Endothelial cell of umbilical vein (primary cell): ENCODE measurements at regions not wholly inside any gene's neighbourhood (a gene's known extent, or its start where the extent isn't known, plus 50 kb on each side); places are given as distances from the start of the nearest gene placed in this dataset.

Experiments
- BruUV-seq: library from RNA; stranded (reverse); fragments of 400-500 nt; replicated peaks from 2 replicates; lab custom pipeline; 2021; lab: Mats Ljungman, UMichigan
- CTCF ChIA-PET: fragments of 300-600, 350-600 bp; sonication (Branson Sonifier 250); formaldehyde crosslinking; loops from one replicate; lab custom pipeline; 2021; ENCODE audit warnings: antibody characterized with exemption, inconsistent platforms; lab: Charles Lee
- POLR2A ChIA-PET: fragments of 300-600, 350-600 bp; sonication (Branson Sonifier 250); formaldehyde crosslinking; loops from one replicate; lab custom pipeline; 2021; ENCODE audit warnings: antibody characterized with exemption, inconsistent platforms; lab: Charles Lee
- DNase-seq: peaks from one replicate; pipeline ENCODE4 v3.0.0-alpha.2; 2011; ENCODE audit warnings: low read depth, low spot score
- FAIRE-seq: peaks from 2 replicates; lab custom pipeline; 2011; peaks lifted over from hg19 to GRCh38; lab: Jason Lieb, UNC
- H2AFZ ChIP-seq: 2 replicates; pipeline ENCODE4 v1.6.0; 2012; ENCODE audit warnings: low read depth, low read length, control low read depth, inconsistent platforms
- H3K27ac ChIP-seq: 2 replicates; pipeline ENCODE4 v1.5.1; 2011; ENCODE audit warnings: low read depth, mild to moderate bottlenecking, control low read depth, low read length, moderate library complexity; ENCODE audit not compliant: insufficient read depth
- H3K27me3 ChIP-seq, 2 experiments: 2 replicates each; pipeline versions ENCODE4 v1.6.0 to v1.6.1; 2011; ENCODE audit warnings: low read length in 2 of 2, mixed read lengths in 1 of 2; ENCODE audit not compliant: control insufficient read depth in 2 of 2, insufficient read depth in 2 of 2
- H3K36me3 ChIP-seq, 2 experiments: 2 replicates in 1 of 2; 3 replicates in 1 of 2; pipeline ENCODE4 v1.5.1; 2011; ENCODE audit warnings: low read length in 2 of 2, mild to moderate bottlenecking in 1 of 2, moderate library complexity in 1 of 2; ENCODE audit not compliant: control insufficient read depth in 2 of 2, insufficient read depth in 2 of 2; ENCODE audit errors: extremely low read depth in 1 of 2
- H3K4me1 ChIP-seq: 3 replicates; pipeline ENCODE4 v1.5.1; 2011; ENCODE audit warnings: mild to moderate bottlenecking, low read length; ENCODE audit not compliant: control insufficient read depth, insufficient read depth; ENCODE audit errors: extremely low read depth
- H3K4me2 ChIP-seq: 2 replicates; pipeline ENCODE4 v1.6.1; 2011; ENCODE audit warnings: low read length, control low read depth, mixed read lengths; ENCODE audit not compliant: insufficient read depth
- H3K4me3 ChIP-seq, 3 experiments: fragments of 200-600 bp in 1 of 3; sonication (generic), shearing (Covaris generic) in 1 of 3; replicated peaks in 1 of 3; 2 replicates each; pipeline ENCODE4 v1.5.1; 2011 to 2016; ENCODE audit warnings: control low read depth in 3 of 3, low read length in 3 of 3, mild to moderate bottlenecking in 2 of 3, inconsistent platforms in 1 of 3, low read depth in 1 of 3, moderate library complexity in 1 of 3; ENCODE audit not compliant: insufficient read depth in 1 of 3
- H3K79me2 ChIP-seq: 2 replicates; pipeline ENCODE4 v1.6.0; 2012; ENCODE audit warnings: low read length, inconsistent platforms; ENCODE audit not compliant: control insufficient read depth, insufficient read depth
- H3K9ac ChIP-seq: replicated peaks from 2 replicates; pipeline ENCODE3; 2011; ENCODE audit warnings: low read length, control low read depth; ENCODE audit not compliant: insufficient read depth; ENCODE audit errors: extremely low read depth
- H3K9me1 ChIP-seq: replicated peaks from 3 replicates; pipeline ENCODE4 v1.6.0; 2011; ENCODE audit warnings: mild to moderate bottlenecking, low read length; ENCODE audit not compliant: control insufficient read depth, insufficient read depth; ENCODE audit errors: extremely low read depth
- H3K9me3 ChIP-seq: replicated peaks from 2 replicates; pipeline ENCODE4 v1.5.1; 2012; ENCODE audit warnings: low read length, inconsistent platforms; ENCODE audit not compliant: control insufficient read depth, insufficient read depth
- H4K20me1 ChIP-seq: replicated peaks from 2 replicates; pipeline ENCODE3; 2011; ENCODE audit warnings: mild to moderate bottlenecking, low read length; ENCODE audit not compliant: control insufficient read depth, insufficient read depth; ENCODE audit errors: extremely low read depth
- CTCF ChIP-seq, 2 donors: IDR thresholded peaks; 1 replicate in 1 of 2; 2 replicates in 1 of 2; pipeline ENCODE4 v1.5.1; 2011; ENCODE audit warnings: low read length in 2 of 2, mild to moderate bottlenecking in 2 of 2, moderate library complexity in 2 of 2, control low read depth in 1 of 2, inconsistent platforms in 1 of 2, low read depth in 1 of 2; ENCODE audit not compliant: insufficient read depth in 1 of 2; ENCODE audit errors: extremely low read depth in 1 of 2
- EZH2 ChIP-seq: IDR thresholded peaks from 2 replicates; pipeline ENCODE4 v1.6.1; 2012; ENCODE audit warnings: borderline replicate concordance, low read depth, mild to moderate bottlenecking, moderate library complexity, low read length, inconsistent platforms; ENCODE audit not compliant: severe bottlenecking
- FOS ChIP-seq: IDR thresholded peaks from 2 replicates; pipeline ENCODE4 v1.6.1; 2011; ENCODE audit warnings: mild to moderate bottlenecking, low read length, moderate library complexity, borderline replicate concordance; ENCODE audit not compliant: insufficient read depth
- GATA2 ChIP-seq: IDR thresholded peaks from 2 replicates; pipeline ENCODE4 v1.7.0; 2011; ENCODE audit warnings: low read depth, mild to moderate bottlenecking, moderate library complexity, mixed read lengths, low read length; ENCODE audit not compliant: insufficient read length, insufficient read depth
- JUN ChIP-seq: IDR thresholded peaks from 2 replicates; pipeline ENCODE4 v1.6.1; 2011; ENCODE audit warnings: borderline replicate concordance, low read depth; ENCODE audit not compliant: insufficient read length, insufficient read depth
- MAX ChIP-seq: IDR thresholded peaks from 2 replicates; pipeline ENCODE4 v1.6.1; 2011; ENCODE audit not compliant: insufficient read depth, insufficient read length
- MYC ChIP-seq: IDR thresholded peaks from one replicate; pipeline ENCODE4 v1.6.1; 2011; ENCODE audit warnings: mild to moderate bottlenecking, low read depth, low read length
- POLR2A ChIP-seq: IDR thresholded peaks from 2 replicates; pipeline ENCODE4 v1.6.1; 2012; ENCODE audit warnings: low read depth, mild to moderate bottlenecking, control low read depth, low read length
- POLR2AphosphoS5 ChIP-seq: IDR thresholded peaks from 2 replicates; pipeline ENCODE4 v1.6.1; 2012; ENCODE audit warnings: low read depth, mild to moderate bottlenecking, control low read depth, low read length, moderate library complexity; ENCODE audit not compliant: insufficient read depth
- dilution Hi-C: fragments of 300-500 bp; cut with MboI; formaldehyde crosslinking; loops from one replicate; pipeline ENCODE4 v1.15.0; 2019; ENCODE audit warnings: low sequenced_read_pairs; ENCODE audit not compliant: extremely low pct_ligation_motif_present
- intact Hi-C: fragments of 100-400 bp; cut with micrococcal nuclease; formaldehyde crosslinking; loops from one replicate; pipeline ENCODE4 v1.10.0; 2022

GRCh38 chr1:91591175-91591974 is 90.7 kb downstream of the CDC7 start:
- Histone ChIP-seq H4K20me1 (no peaks in the 10 kb centered on the region), H3K36me3 (no peaks in the 10 kb centered on the region), H3K4me2 (no peak overlapping the region), H3K27ac (no peak overlapping the region), H3K9ac (no peak overlapping the region), H3K9me3 (no peaks in the 10 kb centered on the region), H3K79me2 (no peaks in the 10 kb centered on the region), H3K9me1 (no peaks in the 10 kb centered on the region), H3K4me1 (no peaks in the 10 kb centered on the region), H3K4me3 (no peak overlapping the region), H3K27me3 (peaks cover 2% of the 10 kb centered on the region in 2 experiments), H2AFZ (no peak overlapping the region)
- no TSS peak for BruUV-seq
- intact Hi-C loops (no loop called here), dilution Hi-C loops (no loop called here)
- TF ChIP-seq POLR2A (no peak), POLR2AphosphoS5 (no peak), MYC (no peak), EZH2 (no peak), JUN (no peak), MAX (no peak), GATA2 (no peak), CTCF (IDR thresholded peaks at IDR 0.05; ENCODE audit: extremely low read depth in 1 of 2, insufficient read depth in 1 of 2, low read depth in 1 of 2, low read length in 2 of 2) (no peak), FOS (no peak)
- DNase-seq: no peak
- FAIRE-seq: no peak
- ChIA-PET POLR2A (no interaction called here), CTCF (no interaction called here)
